ENCODE measurements at regions not wholly inside any gene's neighbourhood (a gene's known extent, or its start where the extent isn't known, plus 50 kb on each side); places are given as distances from the start of the nearest gene placed in this dataset.
"Not testable (repeated sequence)": the region's sequence is repeated elsewhere in the genome, so short reads cannot be mapped to it uniquely, and the experiment has no call there.

- no peak for ATAC-seq (ENCODE audit: poor library complexity)
- no peak for DNase-seq
- intact Hi-C loops (cut with DNase I) = no loop called here
Observed at GRCh38 chr2:43004879-43005244, 212.5 kb upstream of the HAAO start.

GRCh38 chr2:43004126-43004865 lies 211.9 kb upstream of the HAAO start:
- intact Hi-C loops (cut with DNase I); DNase-seq; ATAC-seq (ENCODE audit: poor library complexity): not testable (repeated sequence)

- intact Hi-C loops (cut with DNase I) = no loop called here
- DNase-seq (no peak), ATAC-seq (ENCODE audit: poor library complexity) (no peak)
Observed at GRCh38 chr2:43003702-43004101, 211.3 kb upstream of the HAAO start.

- no peak for ATAC-seq (ENCODE audit: poor library complexity)
- no peak for DNase-seq
- intact Hi-C loops (cut with DNase I) = no loop called here
Observed at GRCh38 chr2:43001787-43002468, 209.5 kb upstream of the HAAO start.

- ATAC-seq (ENCODE audit: poor library complexity) (no peak), DNase-seq (no peak)
- intact Hi-C loops (cut with DNase I) = no loop called here
Observed at GRCh38 chr2:43001055-43001378, 208.6 kb upstream of the HAAO start.

- intact Hi-C loops (cut with DNase I) = no loop called here
- ATAC-seq (ENCODE audit: poor library complexity) (no peak), DNase-seq (no peak)
Observed at GRCh38 chr2:43000242-43001054, 208.1 kb upstream of the HAAO start.

GRCh38 chr2:42999856-43000241 lies 207.5 kb upstream of the HAAO start:
- ATAC-seq (ENCODE audit: poor library complexity) (no peak), DNase-seq (no peak)
- intact Hi-C loops (cut with DNase I) = no loop called here

GRCh38 chr2:42999391-42999841 lies 207.0 kb upstream of the HAAO start:
- no peak for ATAC-seq (ENCODE audit: poor library complexity)
- intact Hi-C loops (cut with DNase I) = no loop called here
- DNase-seq = no peak

GRCh38 chr2:42998721-42999120 lies 206.3 kb upstream of the HAAO start:
- intact Hi-C loops (cut with DNase I) = no loop called here
- ATAC-seq (ENCODE audit: poor library complexity) (no peak), DNase-seq (no peak)

- ATAC-seq (ENCODE audit: poor library complexity) (no peak), DNase-seq (no peak)
- intact Hi-C loops (cut with DNase I) = no loop called here
Observed at GRCh38 chr2:42996528-42996927, 204.1 kb upstream of the HAAO start.

GRCh38 chr2:42995752-42996422 lies 203.5 kb upstream of the HAAO start:
- intact Hi-C loops (cut with DNase I) = no loop called here
- ATAC-seq (ENCODE audit: poor library complexity) (no peak), DNase-seq (no peak)

GRCh38 chr2:42989283-42990081 lies 197.1 kb upstream of the HAAO start:
- intact Hi-C loops (cut with DNase I); DNase-seq; ATAC-seq (ENCODE audit: poor library complexity): not testable (repeated sequence)

- ATAC-seq (ENCODE audit: poor library complexity); intact Hi-C loops (cut with DNase I); DNase-seq: not testable (repeated sequence)
Observed at GRCh38 chr2:42988055-42988454, 195.7 kb upstream of the HAAO start.

GRCh38 chr2:42987112-42987922 lies 194.9 kb upstream of the HAAO start:
- ATAC-seq (ENCODE audit: poor library complexity) (no peak), DNase-seq (no peak)

GRCh38 chr2:42984617-42985016 lies 192.2 kb upstream of the HAAO start:
- no peak for ATAC-seq (ENCODE audit: poor library complexity)
- DNase-seq = no peak
- intact Hi-C loops (cut with DNase I) = no loop called here

More at GRCh38 chr2:42987112-42987922, 194.9 kb upstream of the HAAO start:
- intact Hi-C loops (cut with DNase I) = no loop called here

- ATAC-seq (ENCODE audit: poor library complexity) = no peak
- DNase-seq = no peak
- intact Hi-C loops (cut with DNase I) = no loop called here
Observed at GRCh38 chr2:42984081-42984480, 191.7 kb upstream of the HAAO start.

- DNase-seq (no peak), ATAC-seq (ENCODE audit: poor library complexity) (no peak)
- intact Hi-C loops (cut with DNase I) = no loop called here
Observed at GRCh38 chr2:42980764-42981416, 188.5 kb upstream of the HAAO start.

All from Right ventricle myocardium superior (tissue), 1 donor.